CD4-positive, alpha-beta T cell (primary cell): ENCODE measurements at regions not wholly inside any gene's neighbourhood (a gene's known extent, or its start where the extent isn't known, plus 50 kb on each side); places are given as distances from the start of the nearest gene placed in this dataset.

Source experiments
- ATAC-seq: fragments of 200-7000 bp; cut with Tn5 transposase; one replicate; pipeline ENCODE4 v1.10.0; 2022; ENCODE audit warnings: mild to moderate bottlenecking; ENCODE audit not compliant: poor library complexity
- CTCF ChIA-PET: fragments of 350-600 bp; sonication (Branson Sonifier 250); formaldehyde crosslinking; loops from one replicate; lab custom pipeline; 2021; ENCODE audit warnings: antibody characterized with exemption, inconsistent platforms; lab: Charles Lee
- POLR2A ChIA-PET: fragments of 350-600 bp; sonication (Branson Sonifier 250); formaldehyde crosslinking; loops from one replicate; lab custom pipeline; 2021; ENCODE audit warnings: antibody characterized with exemption, inconsistent platforms; lab: Charles Lee
- DNase-seq, 14 experiments: peaks; one replicate each; pipeline ENCODE4 v3.0.0-alpha.2; 2013 to 2020; ENCODE audit warnings: mixed read lengths in 2 of 14
- H3K27ac ChIP-seq, 2 donors: one replicate each; pipeline versions ENCODE4 v1.5.1 to v1.7.0; 2013; ENCODE audit warnings: low read length in 2 of 2, low read depth in 1 of 2, mild to moderate bottlenecking in 1 of 2
- H3K27me3 ChIP-seq, 2 experiments: 1 replicate in 1 of 2; 2 replicates in 1 of 2; pipeline versions ENCODE4 v1.6.1 to v1.7.0; 2013; ENCODE audit warnings: low read length in 2 of 2, control low read depth in 1 of 2, mild to moderate bottlenecking in 1 of 2, moderate library complexity in 1 of 2; ENCODE audit not compliant: insufficient read depth in 2 of 2, control insufficient read depth in 1 of 2
- H3K36me3 ChIP-seq: one replicate; pipeline ENCODE4 v1.6.1; 2013; ENCODE audit warnings: low read length, control low read depth; ENCODE audit not compliant: insufficient read depth
- H3K4me1 ChIP-seq: one replicate; pipeline ENCODE4 v1.6.1; 2013; ENCODE audit warnings: low read length, control low read depth; ENCODE audit not compliant: insufficient read depth
- H3K4me3 ChIP-seq: one replicate; pipeline ENCODE4 v1.5.1; 2013; ENCODE audit warnings: mild to moderate bottlenecking, low read length, moderate library complexity
- H3K9me3 ChIP-seq, 2 experiments: 1 replicate in 1 of 2; 2 replicates in 1 of 2; pipeline versions ENCODE4 v1.6.1 to v1.7.0; 2013; ENCODE audit warnings: low read length in 2 of 2, mild to moderate bottlenecking in 2 of 2, control low read depth in 1 of 2, moderate library complexity in 1 of 2; ENCODE audit not compliant: control insufficient read depth in 1 of 2, insufficient read depth in 1 of 2
- H3K27ac Mint-ChIP-seq: one replicate; pipeline ENCODE4 v1.8.0; 2020; ENCODE audit warnings: mixed read lengths
- H3K27me3 Mint-ChIP-seq: one replicate; pipeline ENCODE4 v1.8.0; 2021; ENCODE audit warnings: mixed read lengths
- H3K36me3 Mint-ChIP-seq: one replicate; pipeline ENCODE4 v1.8.0; 2021; ENCODE audit warnings: low read depth, mixed read lengths
- H3K4me1 Mint-ChIP-seq: one replicate; pipeline ENCODE4 v1.8.0; 2021; ENCODE audit warnings: low read depth, mixed read lengths
- H3K4me3 Mint-ChIP-seq: one replicate; pipeline ENCODE4 v1.8.0; 2020; ENCODE audit warnings: mild to moderate bottlenecking, mixed read lengths
- H3K9me3 Mint-ChIP-seq: one replicate; pipeline ENCODE4 v1.8.0; 2020; ENCODE audit warnings: mixed read lengths
- CTCF ChIP-seq: fragments of 200-600 bp; IDR thresholded peaks from one replicate; pipeline ENCODE4 v1.8.0; 2022; ENCODE audit warnings: antibody characterized with exemption, mild to moderate bottlenecking
- intact Hi-C, 2 experiments: fragments of 100-400 bp; cut with DNase I in 1 of 2; cut with micrococcal nuclease in 1 of 2; formaldehyde crosslinking; loops; one replicate each; pipeline versions ENCODE4 v1.15.1 to v1.9.0; 2023 to 2025; cut with DNase I, micrococcal nuclease

GRCh38 chr3:154762486-154762885 is 317.6 kb upstream of the MME start:
- Histone ChIP-seq H3K27ac (no peak overlapping the region), H3K4me1 (no peaks in the 10 kb centered on the region), H3K4me3 (no peak overlapping the region), H3K27me3 (no peaks in the 10 kb centered on the region), H3K36me3 (no peaks in the 10 kb centered on the region), H3K9me3 (peaks cover 0 to 15% of the 10 kb centered on the region in 2 experiments)
- DNase-seq (no peak), ATAC-seq (no peak)
- Mint-ChIP-seq H3K9me3 (no peaks in the 10 kb centered on the region), H3K27ac (no peak overlapping the region), H3K4me3 (no peak overlapping the region), H3K4me1 (no peaks in the 10 kb centered on the region), H3K36me3 (no peaks in the 10 kb centered on the region), H3K27me3 (no peaks in the 10 kb centered on the region)
- ChIA-PET CTCF (no interaction called here), POLR2A (no interaction called here)
- TF ChIP-seq CTCF: no peak
- intact Hi-C loops: no loop called here

- no peak for ATAC-seq
- POLR2A ChIA-PET: no interaction called here
- Mint-ChIP-seq H3K27me3 (no peaks in the 10 kb centered on the region), H3K9me3 (no peaks in the 10 kb centered on the region), H3K4me3 (no peak overlapping the region), H3K4me1 (no peaks in the 10 kb centered on the region), H3K36me3 (no peaks in the 10 kb centered on the region), H3K27ac (no peak overlapping the region)
- intact Hi-C loops: loop anchor here in 1 of 2 experiments (5.0 kb wide), 1 partner anchor 942 kb away; no protein-coding TSS in a partner anchor
- no peak overlapping the region for H3K27ac ChIP-seq
- H3K4me3 ChIP-seq: no peak overlapping the region
- CTCF ChIA-PET: interaction anchor here (1.2 kb wide), 1 partner anchor 66 kb away, joined by 3 read pairs; no protein-coding TSS in a partner anchor
- no peak for DNase-seq
- H3K27me3 ChIP-seq: no peaks in the 10 kb centered on the region
- no peaks in the 10 kb centered on the region for H3K9me3 ChIP-seq
- TF ChIP-seq CTCF: no peak
- no peaks in the 10 kb centered on the region for H3K4me1 ChIP-seq
- no peaks in the 10 kb centered on the region for H3K36me3 ChIP-seq
These were observed 320.2 kb upstream of the MME start for GRCh38 chr3:154759966-154760365.

GRCh38 chr3:154758109-154758868 is 321.8 kb upstream of the MME start:
- ATAC-seq (no peak), DNase-seq (no peak)
- ChIA-PET CTCF (no interaction called here), POLR2A (no interaction called here)
- H3K36me3 Mint-ChIP-seq: no peaks in the 10 kb centered on the region
- H3K4me3 ChIP-seq: no peak overlapping the region
- no peaks in the 10 kb centered on the region for H3K4me1 ChIP-seq
- no peaks in the 10 kb centered on the region for H3K36me3 ChIP-seq
- peak; percentile 19 for TF ChIP-seq CTCF
- no peak overlapping the region for H3K27ac ChIP-seq
- no peaks in the 10 kb centered on the region for H3K4me1 Mint-ChIP-seq
- no peak overlapping the region for H3K4me3 Mint-ChIP-seq
- H3K27me3 Mint-ChIP-seq: no peaks in the 10 kb centered on the region
- no peaks in the 10 kb centered on the region for H3K9me3 Mint-ChIP-seq
- no peak overlapping the region for H3K27ac Mint-ChIP-seq
- no peaks in the 10 kb centered on the region for H3K27me3 ChIP-seq
- H3K9me3 ChIP-seq: no peaks in the 10 kb centered on the region
- intact Hi-C loops: loop anchor here in 1 of 2 experiments (5.0 kb wide), 1 partner anchor 944 kb away; no protein-coding TSS in a partner anchor
